ENCODE measurements at regions not wholly inside any gene's neighbourhood (a gene's known extent, or its start where the extent isn't known, plus 50 kb on each side); places are given as distances from the start of the nearest gene placed in this dataset.

DNA sequence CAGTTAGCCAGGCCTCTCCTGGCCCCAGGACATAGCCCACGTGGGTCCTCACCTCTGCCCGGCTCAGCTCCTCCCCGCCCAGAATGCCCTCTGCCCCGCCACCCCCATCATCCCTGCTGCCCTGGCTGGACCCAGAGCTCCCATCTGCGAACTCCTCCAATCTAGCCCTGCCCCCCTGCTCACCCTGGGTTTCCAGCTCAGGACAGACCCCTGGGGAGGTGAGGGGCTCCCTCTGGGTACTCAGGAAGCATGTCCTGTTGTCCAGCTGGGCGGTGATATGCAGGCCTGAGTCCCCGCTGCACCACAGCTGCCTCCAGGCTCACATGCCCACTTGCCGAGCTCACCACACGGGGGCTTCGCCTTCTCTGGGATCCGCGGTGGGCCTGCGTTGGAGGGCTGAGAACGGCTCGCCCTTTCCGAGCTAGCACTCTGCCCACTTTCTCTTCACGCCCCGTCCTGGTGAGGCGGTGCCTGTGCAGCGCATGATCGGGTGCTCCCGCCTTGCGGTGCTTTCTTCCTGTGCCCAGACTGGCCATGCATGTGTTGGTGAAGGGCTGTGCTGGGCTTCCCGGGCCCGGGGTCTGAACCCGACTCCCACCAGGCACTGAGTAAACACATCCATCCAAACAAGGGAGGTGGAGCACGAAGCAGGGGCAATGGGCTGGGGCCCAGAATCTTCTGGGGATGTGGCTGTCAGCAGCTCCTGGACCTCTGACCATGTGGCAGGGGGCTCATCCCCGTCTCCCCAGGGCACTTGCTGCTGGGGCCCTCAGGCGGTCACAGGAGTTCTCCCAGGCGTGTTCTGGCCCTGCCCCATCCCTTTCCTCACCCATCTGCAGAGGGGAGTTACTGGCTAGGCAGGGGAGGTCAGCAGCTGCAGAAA, 74.3 kb downstream of the RGS12 start:
- TF ChIP-seq CTCF (IDR thresholded peaks at IDR 0.05): no peak
- TF ChIP-seq POLR2AphosphoS5 (IDR thresholded peaks at IDR 0.05): no peak
- no peak for TF ChIP-seq EP300 (IDR thresholded peaks at IDR 0.05)
